ENCODE measurements at regions not wholly inside any gene's neighbourhood (a gene's known extent, or its start where the extent isn't known, plus 50 kb on each side); places are given as distances from the start of the nearest gene placed in this dataset.

GRCh38 chr2:109065391-109065734 is 63.6 kb upstream of the SH3RF3 start:
- DNase-seq (ENCODE audit: low spot score), result no peak
- in situ Hi-C loops (cut with MboI; ENCODE audit: low sequenced_read_pairs, unreplicated experiment), result no loop called here
- TF ChIP-seq, protein P1, sequence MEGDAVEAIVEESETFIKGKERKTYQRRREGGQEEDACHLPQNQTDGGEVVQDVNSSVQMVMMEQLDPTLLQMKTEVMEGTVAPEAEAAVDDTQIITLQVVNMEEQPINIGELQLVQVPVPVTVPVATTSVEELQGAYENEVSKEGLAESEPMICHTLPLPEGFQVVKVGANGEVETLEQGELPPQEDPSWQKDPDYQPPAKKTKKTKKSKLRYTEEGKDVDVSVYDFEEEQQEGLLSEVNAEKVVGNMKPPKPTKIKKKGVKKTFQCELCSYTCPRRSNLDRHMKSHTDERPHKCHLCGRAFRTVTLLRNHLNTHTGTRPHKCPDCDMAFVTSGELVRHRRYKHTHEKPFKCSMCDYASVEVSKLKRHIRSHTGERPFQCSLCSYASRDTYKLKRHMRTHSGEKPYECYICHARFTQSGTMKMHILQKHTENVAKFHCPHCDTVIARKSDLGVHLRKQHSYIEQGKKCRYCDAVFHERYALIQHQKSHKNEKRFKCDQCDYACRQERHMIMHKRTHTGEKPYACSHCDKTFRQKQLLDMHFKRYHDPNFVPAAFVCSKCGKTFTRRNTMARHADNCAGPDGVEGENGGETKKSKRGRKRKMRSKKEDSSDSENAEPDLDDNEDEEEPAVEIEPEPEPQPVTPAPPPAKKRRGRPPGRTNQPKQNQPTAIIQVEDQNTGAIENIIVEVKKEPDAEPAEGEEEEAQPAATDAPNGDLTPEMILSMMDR (IDR thresholded peaks at IDR 0.05; ENCODE audit: borderline replicate concordance, control extremely low read depth, extremely low read depth, insufficient read depth, missing control alignments), result no peak

DNA sequence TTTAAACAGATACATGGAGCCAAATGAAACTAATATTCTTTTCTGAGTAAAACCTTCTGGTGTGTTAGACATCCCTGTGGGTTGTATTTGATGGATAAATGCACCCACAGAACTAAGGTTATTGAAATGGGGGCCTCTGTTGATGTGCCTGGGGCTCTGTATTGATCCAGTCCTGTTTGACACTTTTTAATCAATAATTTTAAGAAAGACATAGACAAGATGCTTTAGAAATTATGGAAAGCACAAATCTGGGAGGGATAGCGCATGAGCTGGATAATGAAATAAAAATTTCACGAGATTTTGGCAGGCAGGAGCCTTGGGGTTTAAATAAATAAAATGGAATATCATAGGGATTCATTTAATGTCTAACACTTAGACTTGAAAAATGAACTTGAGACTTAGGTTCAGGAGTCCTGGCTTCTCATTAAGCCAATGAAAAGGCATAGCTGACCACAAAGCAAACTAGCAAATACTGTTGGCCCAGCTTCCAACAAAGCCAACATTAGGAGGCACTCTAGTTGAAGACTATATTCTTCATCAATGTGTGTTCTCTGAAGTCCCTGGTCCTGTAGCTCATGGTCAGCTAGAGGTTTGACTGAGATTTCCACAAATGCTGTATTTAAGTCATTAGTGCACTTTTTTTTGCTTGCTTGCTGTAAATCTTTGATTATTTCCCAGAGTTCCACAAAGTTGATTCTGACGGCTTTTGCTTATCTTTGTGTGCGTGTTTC is 64.2 kb upstream of the SH3RF3 start:
- DNase-seq (ENCODE audit: low spot score), result no peak
- in situ Hi-C loops (cut with MboI; ENCODE audit: low sequenced_read_pairs, unreplicated experiment), result no loop called here
- TF ChIP-seq, protein P1 (IDR thresholded peaks at IDR 0.05; ENCODE audit: borderline replicate concordance, control extremely low read depth, extremely low read depth, insufficient read depth, missing control alignments), result no peak

- TF ChIP-seq, protein P1 (IDR thresholded peaks at IDR 0.05; ENCODE audit: borderline replicate concordance, control extremely low read depth, extremely low read depth, insufficient read depth, missing control alignments), result no peak
- DNase-seq (ENCODE audit: low spot score), result no peak
- in situ Hi-C loops (cut with MboI; ENCODE audit: low sequenced_read_pairs, unreplicated experiment), result no loop called here
Observed at GRCh38 chr2:109062859-109063700, 65.9 kb upstream of the SH3RF3 start.

DNA sequence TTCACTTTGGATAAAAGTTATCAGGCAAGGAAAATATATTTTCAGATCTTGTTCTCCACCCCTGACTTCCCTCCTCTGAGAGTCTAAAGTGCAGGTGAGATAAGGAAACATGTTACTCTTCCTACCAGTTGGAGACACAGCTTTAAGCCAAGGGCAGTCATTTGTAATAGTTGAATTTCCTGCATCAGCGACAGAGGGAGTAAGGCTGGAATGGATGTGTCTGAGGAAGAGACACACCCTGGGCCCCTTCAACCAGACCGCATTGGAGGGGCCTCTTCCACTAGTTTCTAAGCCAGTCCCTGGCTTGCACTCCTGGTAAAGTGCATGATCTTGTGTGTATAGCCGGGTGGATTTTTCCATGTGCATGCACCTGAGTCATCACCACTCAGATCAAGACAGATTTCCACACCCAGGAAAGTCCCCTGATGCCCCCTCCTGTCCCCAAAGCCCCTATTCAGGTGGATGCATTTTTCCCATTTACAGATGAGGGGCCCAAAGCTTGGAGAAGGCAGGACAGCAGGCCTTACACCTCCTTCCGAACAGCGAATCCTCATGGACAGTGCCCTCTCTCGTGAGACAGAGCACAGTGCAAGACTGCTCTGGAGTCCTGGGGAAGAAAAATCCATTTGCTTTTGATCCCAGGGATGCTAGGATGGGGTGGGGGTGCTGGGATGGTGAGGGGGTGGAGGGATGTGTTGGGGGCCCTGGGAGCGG is 66.7 kb upstream of the SH3RF3 start:
- in situ Hi-C loops (cut with MboI; ENCODE audit: low sequenced_read_pairs, unreplicated experiment), result no loop called here
- DNase-seq (ENCODE audit: low spot score), result no peak
- TF ChIP-seq, protein P1 (IDR thresholded peaks at IDR 0.05; ENCODE audit: borderline replicate concordance, control extremely low read depth, extremely low read depth, insufficient read depth, missing control alignments), result no peak

GRCh38 chr2:109061736-109062135 is 67.3 kb upstream of the SH3RF3 start:
- DNase-seq (ENCODE audit: low spot score), result no peak
- TF ChIP-seq, protein P1 (IDR thresholded peaks at IDR 0.05; ENCODE audit: borderline replicate concordance, control extremely low read depth, extremely low read depth, insufficient read depth, missing control alignments), result no peak

GRCh38 chr2:109060496-109060895 is 68.5 kb upstream of the SH3RF3 start:
- in situ Hi-C loops (cut with MboI; ENCODE audit: low sequenced_read_pairs, unreplicated experiment), result no loop called here
- DNase-seq (ENCODE audit: low spot score), result no peak
- TF ChIP-seq, protein P1 (IDR thresholded peaks at IDR 0.05; ENCODE audit: borderline replicate concordance, control extremely low read depth, extremely low read depth, insufficient read depth, missing control alignments), result no peak

More at GRCh38 chr2:109061736-109062135, 67.3 kb upstream of the SH3RF3 start:
- in situ Hi-C loops (cut with MboI; ENCODE audit: low sequenced_read_pairs, unreplicated experiment), result no loop called here

Data from GM13976 (cell line).